ENCODE measurements at regions not wholly inside any gene's neighbourhood (a gene's known extent, or its start where the extent isn't known, plus 50 kb on each side); places are given as distances from the start of the nearest gene placed in this dataset.

DNA sequence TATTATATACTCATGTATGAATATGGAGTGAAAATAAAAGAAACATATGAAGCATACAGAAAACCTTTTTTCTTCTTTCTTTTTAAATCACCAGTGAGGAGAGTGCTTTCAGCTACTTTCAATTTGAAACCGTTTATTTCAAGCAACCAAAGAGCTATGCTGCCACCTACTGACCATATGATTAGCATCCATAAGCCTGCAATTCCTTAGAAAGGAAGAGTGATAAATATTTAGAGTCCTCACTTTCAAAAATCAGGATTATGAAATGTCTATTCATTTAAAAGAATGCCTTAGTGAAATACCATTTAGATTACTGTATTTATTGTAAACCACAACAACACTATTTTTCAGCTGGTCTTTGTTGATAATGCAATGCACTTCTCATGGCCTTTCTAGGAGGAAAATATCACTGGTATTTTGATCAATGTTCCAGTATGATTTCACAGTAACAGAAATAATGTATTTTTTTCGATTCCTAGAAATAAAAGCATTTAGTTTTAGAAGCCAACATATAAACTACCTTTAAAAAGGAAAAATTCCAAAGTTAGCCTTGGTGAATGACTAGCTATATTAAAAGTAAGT is 667.6 kb downstream of the PCDH18 start:
- H3K27ac ChIP-seq (ENCODE audit: low read length): no peak overlapping the region
- H3K4me3 ChIP-seq (ENCODE audit: low read depth in 2 of 2, low read length in 2 of 2): no peak overlapping the region
- H3K36me3 ChIP-seq (ENCODE audit: control insufficient read depth, insufficient read depth, low read length): no peaks in the 10 kb centered on the region
- ATAC-seq: no peak
- H3K27me3 ChIP-seq (ENCODE audit: control insufficient read depth, insufficient read depth, low read length): no peaks in the 10 kb centered on the region
- H3K9me3 ChIP-seq (ENCODE audit: control insufficient read depth, insufficient read depth, low read depth, low read length): no peaks in the 10 kb centered on the region
- BruUV-seq (replicated peaks): no TSS peak
- intact Hi-C loops (cut with micrococcal nuclease; ENCODE audit: unreplicated experiment): no loop called here
- CTCF ChIA-PET: no interaction called here
- H3K4me1 ChIP-seq (ENCODE audit: control insufficient read depth, insufficient read depth, low read length): no peaks in the 10 kb centered on the region
- TF ChIP-seq, protein P1, sequence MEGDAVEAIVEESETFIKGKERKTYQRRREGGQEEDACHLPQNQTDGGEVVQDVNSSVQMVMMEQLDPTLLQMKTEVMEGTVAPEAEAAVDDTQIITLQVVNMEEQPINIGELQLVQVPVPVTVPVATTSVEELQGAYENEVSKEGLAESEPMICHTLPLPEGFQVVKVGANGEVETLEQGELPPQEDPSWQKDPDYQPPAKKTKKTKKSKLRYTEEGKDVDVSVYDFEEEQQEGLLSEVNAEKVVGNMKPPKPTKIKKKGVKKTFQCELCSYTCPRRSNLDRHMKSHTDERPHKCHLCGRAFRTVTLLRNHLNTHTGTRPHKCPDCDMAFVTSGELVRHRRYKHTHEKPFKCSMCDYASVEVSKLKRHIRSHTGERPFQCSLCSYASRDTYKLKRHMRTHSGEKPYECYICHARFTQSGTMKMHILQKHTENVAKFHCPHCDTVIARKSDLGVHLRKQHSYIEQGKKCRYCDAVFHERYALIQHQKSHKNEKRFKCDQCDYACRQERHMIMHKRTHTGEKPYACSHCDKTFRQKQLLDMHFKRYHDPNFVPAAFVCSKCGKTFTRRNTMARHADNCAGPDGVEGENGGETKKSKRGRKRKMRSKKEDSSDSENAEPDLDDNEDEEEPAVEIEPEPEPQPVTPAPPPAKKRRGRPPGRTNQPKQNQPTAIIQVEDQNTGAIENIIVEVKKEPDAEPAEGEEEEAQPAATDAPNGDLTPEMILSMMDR (IDR thresholded peaks at IDR 0.05): peak; percentile 67; the same call in 1 of the 2 replicates
- TF ChIP-seq TCF7L2 (IDR thresholded peaks at IDR 0.05; ENCODE audit: low read depth, low read length): no peak
- POLR2A ChIA-PET: no interaction called here
- in situ Hi-C loops (cut with HindIII; ENCODE audit: low pct_unique_long_range_greater_than_20kb, low sequenced_read_pairs): no loop called here
- DNase-seq (ENCODE audit: low read depth, low spot score): peak; percentile 51

DNA sequence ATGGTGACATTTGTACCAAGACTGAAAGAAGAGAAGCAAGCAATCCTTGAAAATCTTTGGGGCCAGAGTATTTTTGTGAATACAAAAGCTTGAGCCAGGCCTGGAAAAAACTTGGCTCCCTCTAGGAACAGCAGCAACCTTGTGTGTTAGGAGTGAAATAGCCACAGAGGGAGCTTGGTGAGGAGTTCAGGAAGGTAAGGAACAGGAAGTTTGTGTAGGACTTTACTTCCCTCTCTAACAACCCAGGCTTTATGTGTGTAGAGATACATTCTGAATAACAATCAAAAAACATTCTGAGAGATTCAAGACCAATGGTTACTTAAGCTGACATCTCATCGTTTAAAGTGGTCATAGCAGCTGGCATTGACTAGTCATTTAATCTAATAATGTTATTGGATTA is 668.5 kb downstream of the PCDH18 start:
- ChIA-PET POLR2A (no interaction called here), CTCF (no interaction called here)
- DNase-seq (ENCODE audit: low read depth, low spot score) (no peak), ATAC-seq (no peak)
- TF ChIP-seq, protein P2, sequence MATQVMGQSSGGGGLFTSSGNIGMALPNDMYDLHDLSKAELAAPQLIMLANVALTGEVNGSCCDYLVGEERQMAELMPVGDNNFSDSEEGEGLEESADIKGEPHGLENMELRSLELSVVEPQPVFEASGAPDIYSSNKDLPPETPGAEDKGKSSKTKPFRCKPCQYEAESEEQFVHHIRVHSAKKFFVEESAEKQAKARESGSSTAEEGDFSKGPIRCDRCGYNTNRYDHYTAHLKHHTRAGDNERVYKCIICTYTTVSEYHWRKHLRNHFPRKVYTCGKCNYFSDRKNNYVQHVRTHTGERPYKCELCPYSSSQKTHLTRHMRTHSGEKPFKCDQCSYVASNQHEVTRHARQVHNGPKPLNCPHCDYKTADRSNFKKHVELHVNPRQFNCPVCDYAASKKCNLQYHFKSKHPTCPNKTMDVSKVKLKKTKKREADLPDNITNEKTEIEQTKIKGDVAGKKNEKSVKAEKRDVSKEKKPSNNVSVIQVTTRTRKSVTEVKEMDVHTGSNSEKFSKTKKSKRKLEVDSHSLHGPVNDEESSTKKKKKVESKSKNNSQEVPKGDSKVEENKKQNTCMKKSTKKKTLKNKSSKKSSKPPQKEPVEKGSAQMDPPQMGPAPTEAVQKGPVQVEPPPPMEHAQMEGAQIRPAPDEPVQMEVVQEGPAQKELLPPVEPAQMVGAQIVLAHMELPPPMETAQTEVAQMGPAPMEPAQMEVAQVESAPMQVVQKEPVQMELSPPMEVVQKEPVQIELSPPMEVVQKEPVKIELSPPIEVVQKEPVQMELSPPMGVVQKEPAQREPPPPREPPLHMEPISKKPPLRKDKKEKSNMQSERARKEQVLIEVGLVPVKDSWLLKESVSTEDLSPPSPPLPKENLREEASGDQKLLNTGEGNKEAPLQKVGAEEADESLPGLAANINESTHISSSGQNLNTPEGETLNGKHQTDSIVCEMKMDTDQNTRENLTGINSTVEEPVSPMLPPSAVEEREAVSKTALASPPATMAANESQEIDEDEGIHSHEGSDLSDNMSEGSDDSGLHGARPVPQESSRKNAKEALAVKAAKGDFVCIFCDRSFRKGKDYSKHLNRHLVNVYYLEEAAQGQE (IDR thresholded peaks at IDR 0.05; ENCODE audit: insufficient read depth in 1 of 2, low read depth in 2 of 2, low read length in 1 of 2): no peak
- no peak for TF ChIP-seq POLR2AphosphoS5 (IDR thresholded peaks at IDR 0.05; ENCODE audit: low read depth, low read length)
- no peak for TF ChIP-seq TCF7L2 (IDR thresholded peaks at IDR 0.05; ENCODE audit: low read depth, low read length)
- no peak for TF ChIP-seq SIN3A (IDR thresholded peaks at IDR 0.05; ENCODE audit: borderline replicate concordance, insufficient read depth, low read depth, low read length)
- no peak overlapping the region for H3K27ac ChIP-seq (ENCODE audit: low read length)
- H3K36me3 ChIP-seq (ENCODE audit: control insufficient read depth, insufficient read depth, low read length): no peaks in the 10 kb centered on the region
- intact Hi-C loops (cut with micrococcal nuclease; ENCODE audit: unreplicated experiment) (no loop called here), in situ Hi-C loops (cut with HindIII; ENCODE audit: low pct_unique_long_range_greater_than_20kb, low sequenced_read_pairs) (no loop called here)
- H3K27me3 ChIP-seq (ENCODE audit: control insufficient read depth, insufficient read depth, low read length): no peaks in the 10 kb centered on the region
- H3K4me1 ChIP-seq (ENCODE audit: control insufficient read depth, insufficient read depth, low read length): no peaks in the 10 kb centered on the region
- no TSS peak for BruUV-seq (replicated peaks)
- no peaks in the 10 kb centered on the region for H3K9me3 ChIP-seq (ENCODE audit: control insufficient read depth, insufficient read depth, low read depth, low read length)
- no peak overlapping the region for H3K4me3 ChIP-seq (ENCODE audit: low read depth in 2 of 2, low read length in 2 of 2)

DNA sequence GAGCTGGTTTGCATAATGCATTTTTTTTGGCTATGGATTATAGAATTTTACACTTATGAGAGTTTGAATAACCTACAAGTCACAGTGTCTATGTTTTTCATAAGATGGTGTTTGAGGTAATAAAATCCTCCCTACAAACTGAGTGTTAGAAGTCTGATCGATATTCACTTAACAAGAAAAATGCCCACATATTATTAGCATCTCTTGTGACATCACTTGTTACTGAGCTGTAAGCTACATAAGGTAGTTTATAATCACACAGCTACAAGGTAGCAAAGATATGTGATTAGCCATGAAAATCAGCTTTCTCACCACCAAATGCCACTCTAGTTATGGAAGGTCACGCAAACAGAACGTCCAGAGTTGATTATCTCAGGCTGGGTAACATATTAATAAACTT is 669.6 kb downstream of the PCDH18 start:
- in situ Hi-C loops (cut with HindIII; ENCODE audit: low pct_unique_long_range_greater_than_20kb, low sequenced_read_pairs): no loop called here
- CTCF ChIA-PET: no interaction called here

More for the DNA sequence above, 669.6 kb downstream of the PCDH18 start:
- TF ChIP-seq, protein P2 (IDR thresholded peaks at IDR 0.05; ENCODE audit: insufficient read depth in 1 of 2, low read depth in 2 of 2, low read length in 1 of 2): no peak
- no peak for TF ChIP-seq TCF7L2 (IDR thresholded peaks at IDR 0.05; ENCODE audit: low read depth, low read length)
- TF ChIP-seq POLR2AphosphoS5 (IDR thresholded peaks at IDR 0.05; ENCODE audit: low read depth, low read length): no peak
- no peak for TF ChIP-seq SIN3A (IDR thresholded peaks at IDR 0.05; ENCODE audit: borderline replicate concordance, insufficient read depth, low read depth, low read length)
- TF ChIP-seq, protein P1 (IDR thresholded peaks at IDR 0.05): no peak
- H3K4me1 ChIP-seq (ENCODE audit: control insufficient read depth, insufficient read depth, low read length): no peaks in the 10 kb centered on the region
- POLR2A ChIA-PET: no interaction called here
- ATAC-seq (no peak), DNase-seq (ENCODE audit: low read depth, low spot score) (no peak)
- no peak overlapping the region for H3K4me3 ChIP-seq (ENCODE audit: low read depth in 2 of 2, low read length in 2 of 2)
- intact Hi-C loops (cut with micrococcal nuclease; ENCODE audit: unreplicated experiment): no loop called here
- no peaks in the 10 kb centered on the region for H3K9me3 ChIP-seq (ENCODE audit: control insufficient read depth, insufficient read depth, low read depth, low read length)
- H3K36me3 ChIP-seq (ENCODE audit: control insufficient read depth, insufficient read depth, low read length): no peaks in the 10 kb centered on the region
- H3K27ac ChIP-seq (ENCODE audit: low read length): no peak overlapping the region
- H3K27me3 ChIP-seq (ENCODE audit: control insufficient read depth, insufficient read depth, low read length): no peaks in the 10 kb centered on the region
- no TSS peak for BruUV-seq (replicated peaks)

All from Panc1 (cell line).